Chondrocyte (in vitro differentiated cells): ENCODE measurements at regions not wholly inside any gene's neighbourhood (a gene's known extent, or its start where the extent isn't known, plus 50 kb on each side); places are given as distances from the start of the nearest gene placed in this dataset.

Source experiments
- DNase-seq: peaks from one replicate; pipeline ENCODE4 v3.0.0; 2021; ENCODE audit warnings: mixed read lengths, low spot score
- H3K27ac Mint-ChIP-seq: one replicate; pipeline ENCODE4 v1.8.0; 2021; ENCODE audit warnings: mild to moderate bottlenecking, moderate library complexity, mixed read lengths; ENCODE audit not compliant: unreplicated experiment
- H3K27me3 Mint-ChIP-seq: 2 replicates; pipeline ENCODE4 v1.8.0; 2021; ENCODE audit warnings: low read depth, mixed read lengths
- H3K36me3 Mint-ChIP-seq: 2 replicates; pipeline ENCODE4 v1.8.0; 2021; ENCODE audit warnings: low read depth, mixed read lengths
- H3K4me1 Mint-ChIP-seq: 2 replicates; pipeline ENCODE4 v1.8.0; 2021; ENCODE audit warnings: low read depth, mild to moderate bottlenecking, mixed read lengths
- H3K4me3 Mint-ChIP-seq: one replicate; pipeline ENCODE4 v1.8.0; 2021; ENCODE audit warnings: mild to moderate bottlenecking, moderate library complexity, mixed read lengths; ENCODE audit not compliant: unreplicated experiment
- H3K9me3 Mint-ChIP-seq: 2 replicates; pipeline ENCODE4 v1.8.0; 2021; ENCODE audit warnings: low read depth, mixed read lengths
- TF ChIP-seq, protein P1 (sequence below): fragments of 200-600 bp; sonication (generic); IDR thresholded peaks from 2 replicates; pipeline ENCODE4 v1.5.0; 2021; ENCODE audit warnings: antibody characterized with exemption, mild to moderate bottlenecking, moderate library complexity

DNA sequence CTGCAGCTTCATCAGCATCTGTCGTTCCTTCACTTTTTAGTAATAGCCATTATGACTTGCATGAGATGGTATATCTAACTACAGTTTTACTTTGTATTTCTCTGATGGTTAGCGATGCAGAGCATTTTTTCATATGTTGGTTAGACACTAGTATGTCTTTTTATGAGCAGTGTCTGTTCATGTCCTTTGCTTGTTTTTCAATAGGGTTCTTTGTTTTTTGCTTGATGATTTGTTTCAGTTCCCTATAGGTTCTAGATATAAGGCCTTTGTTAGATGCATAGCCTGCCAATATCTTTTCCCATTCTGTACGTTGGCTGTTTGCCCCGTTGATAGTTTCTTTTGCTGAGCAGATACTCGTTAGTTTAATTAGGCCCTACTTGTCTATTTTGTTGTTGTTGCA, 487.2 kb upstream of the BCHE start:
- Mint-ChIP-seq H3K36me3 (no peaks in the 10 kb centered on the region), H3K4me1 (no peaks in the 10 kb centered on the region), H3K27ac (no peak overlapping the region), H3K9me3 (no peaks in the 10 kb centered on the region), H3K4me3 (no peak overlapping the region), H3K27me3 (no peaks in the 10 kb centered on the region)
- DNase-seq = no peak
- TF ChIP-seq, protein P1, sequence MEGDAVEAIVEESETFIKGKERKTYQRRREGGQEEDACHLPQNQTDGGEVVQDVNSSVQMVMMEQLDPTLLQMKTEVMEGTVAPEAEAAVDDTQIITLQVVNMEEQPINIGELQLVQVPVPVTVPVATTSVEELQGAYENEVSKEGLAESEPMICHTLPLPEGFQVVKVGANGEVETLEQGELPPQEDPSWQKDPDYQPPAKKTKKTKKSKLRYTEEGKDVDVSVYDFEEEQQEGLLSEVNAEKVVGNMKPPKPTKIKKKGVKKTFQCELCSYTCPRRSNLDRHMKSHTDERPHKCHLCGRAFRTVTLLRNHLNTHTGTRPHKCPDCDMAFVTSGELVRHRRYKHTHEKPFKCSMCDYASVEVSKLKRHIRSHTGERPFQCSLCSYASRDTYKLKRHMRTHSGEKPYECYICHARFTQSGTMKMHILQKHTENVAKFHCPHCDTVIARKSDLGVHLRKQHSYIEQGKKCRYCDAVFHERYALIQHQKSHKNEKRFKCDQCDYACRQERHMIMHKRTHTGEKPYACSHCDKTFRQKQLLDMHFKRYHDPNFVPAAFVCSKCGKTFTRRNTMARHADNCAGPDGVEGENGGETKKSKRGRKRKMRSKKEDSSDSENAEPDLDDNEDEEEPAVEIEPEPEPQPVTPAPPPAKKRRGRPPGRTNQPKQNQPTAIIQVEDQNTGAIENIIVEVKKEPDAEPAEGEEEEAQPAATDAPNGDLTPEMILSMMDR = no peak

DNA sequence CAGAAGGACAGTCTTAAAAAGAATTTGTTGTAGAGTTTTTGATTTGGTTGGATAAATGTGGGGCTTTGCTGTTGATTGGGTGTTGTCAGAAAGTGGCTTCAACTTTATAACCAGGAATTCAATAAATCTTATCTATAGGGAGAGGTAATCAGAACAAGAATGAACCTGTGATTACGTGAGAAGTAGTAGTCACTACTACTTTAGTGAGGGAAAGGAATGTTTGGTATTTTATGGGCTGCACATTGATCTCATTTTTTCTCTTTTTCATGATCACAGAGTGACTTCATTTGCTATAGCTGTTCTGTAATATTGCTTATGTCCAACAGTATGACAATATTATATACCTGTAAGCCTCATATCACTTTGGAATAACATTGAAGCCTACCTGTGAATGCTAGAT, 485.2 kb upstream of the BCHE start:
- TF ChIP-seq, protein P1 = no peak
- no peaks in the 10 kb centered on the region for H3K4me1 Mint-ChIP-seq
- no peaks in the 10 kb centered on the region for H3K36me3 Mint-ChIP-seq
- no peak overlapping the region for H3K4me3 Mint-ChIP-seq
- no peaks in the 10 kb centered on the region for H3K9me3 Mint-ChIP-seq
- no peak overlapping the region for H3K27ac Mint-ChIP-seq
- no peak for DNase-seq
- H3K27me3 Mint-ChIP-seq = no peaks in the 10 kb centered on the region

DNA sequence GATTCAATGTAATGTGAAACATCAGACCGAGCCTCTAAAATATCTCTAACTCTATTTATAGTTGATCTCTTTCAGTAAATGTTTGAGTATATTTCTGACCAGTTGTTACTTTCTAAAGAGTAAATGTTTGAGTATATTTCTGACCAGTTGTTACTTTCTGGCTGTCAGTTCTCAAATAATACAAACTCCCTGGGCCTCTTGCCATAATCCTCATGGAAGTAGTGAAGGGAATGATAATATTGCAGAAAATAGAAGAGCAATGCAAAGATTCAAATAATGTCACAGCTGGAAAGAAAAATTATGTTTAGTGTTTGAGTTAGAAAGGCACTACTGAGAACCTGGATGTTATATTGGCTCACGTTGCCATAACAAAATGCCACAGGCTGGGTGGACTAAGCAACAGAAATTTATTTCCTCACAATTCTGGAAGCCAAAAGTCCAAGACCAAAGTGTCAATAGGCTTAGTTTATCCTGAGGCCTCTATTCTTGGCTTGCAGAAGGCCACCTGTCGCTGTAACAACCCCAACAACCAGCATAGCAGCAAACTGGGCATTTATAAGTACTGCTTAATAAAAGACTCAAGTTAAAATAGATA, 470.6 kb upstream of the BCHE start:
- Mint-ChIP-seq H3K36me3 (no peaks in the 10 kb centered on the region), H3K27me3 (peaks cover 2% of the 10 kb centered on the region), H3K4me3 (no peak overlapping the region), H3K4me1 (no peaks in the 10 kb centered on the region), H3K27ac (no peak overlapping the region), H3K9me3 (no peaks in the 10 kb centered on the region)
- no peak for DNase-seq
- TF ChIP-seq, protein P1 = no peak

DNA sequence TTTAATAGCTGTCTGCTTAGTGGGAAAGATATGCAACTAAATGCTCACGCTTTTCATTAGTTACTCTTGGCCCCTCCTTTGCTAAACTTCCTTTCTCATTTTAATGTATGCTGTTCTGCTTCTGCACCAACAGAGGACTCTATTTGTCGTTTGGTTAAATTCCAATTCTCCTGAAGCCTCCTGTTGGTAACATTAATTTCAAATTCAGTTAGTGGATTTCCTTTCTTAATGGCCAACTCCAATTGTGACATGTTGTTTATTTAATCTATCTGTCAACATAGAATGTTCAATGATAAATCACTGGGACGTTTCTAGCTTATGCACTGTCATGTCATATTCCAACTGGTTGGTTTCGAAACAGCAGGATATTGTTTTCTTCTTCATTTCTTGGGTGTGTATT, 467.4 kb upstream of the BCHE start:
- no peak overlapping the region for H3K4me3 Mint-ChIP-seq
- no peaks in the 10 kb centered on the region for H3K36me3 Mint-ChIP-seq
- H3K4me1 Mint-ChIP-seq = no peaks in the 10 kb centered on the region
- peaks cover 6% of the 10 kb centered on the region for H3K27me3 Mint-ChIP-seq
- H3K27ac Mint-ChIP-seq = no peak overlapping the region
- TF ChIP-seq, protein P1 = no peak
- H3K9me3 Mint-ChIP-seq = no peaks in the 10 kb centered on the region
- no peak for DNase-seq

DNA sequence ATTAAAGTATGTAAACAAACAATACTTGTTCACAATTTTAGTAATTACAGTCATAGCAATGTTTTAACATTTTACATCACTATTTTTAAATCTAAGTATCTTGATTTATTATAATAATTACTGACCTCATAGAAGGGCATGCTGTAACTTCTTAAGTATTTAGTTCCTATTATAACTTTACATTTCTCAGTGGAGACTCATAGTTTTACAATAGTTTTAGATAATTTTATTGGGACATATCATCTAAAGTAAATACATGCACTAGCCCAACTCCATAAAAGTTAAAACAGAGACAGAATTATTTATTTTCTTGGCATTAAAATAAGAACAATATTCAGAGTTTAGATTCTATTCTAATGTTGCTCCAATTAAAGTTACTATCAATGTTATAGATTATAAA, 466.5 kb upstream of the BCHE start:
- H3K9me3 Mint-ChIP-seq = no peaks in the 10 kb centered on the region
- no peak overlapping the region for H3K27ac Mint-ChIP-seq
- no peaks in the 10 kb centered on the region for H3K4me1 Mint-ChIP-seq
- no peak for DNase-seq
- H3K27me3 Mint-ChIP-seq = peaks cover 9% of the 10 kb centered on the region
- H3K36me3 Mint-ChIP-seq = no peaks in the 10 kb centered on the region
- TF ChIP-seq, protein P1 = no peak
- H3K4me3 Mint-ChIP-seq = no peak overlapping the region
